ENCODE measurements at regions not wholly inside any gene's neighbourhood (a gene's known extent, or its start where the extent isn't known, plus 50 kb on each side); places are given as distances from the start of the nearest gene placed in this dataset.
A peak's percentile ranks its signal among the peaks of the same experiment; 100 is the strongest.

- H3K4me3 ChIP-seq (ENCODE audit: low read depth, low read length) = no peak overlapping the region
- no peak for DNase-seq (ENCODE audit: low read depth)
- in situ Hi-C loops (cut with HindIII; ENCODE audit: low sequenced_read_pairs) = no loop called here
- no peak for TF ChIP-seq CTCF (IDR thresholded peaks at IDR 0.05; ENCODE audit: low read depth, low read length, missing control alignments)
These were observed 517.5 kb downstream of the EFNA5 start for GRCh38 chr5:107153283-107153682.

- no peak overlapping the region for H3K4me3 ChIP-seq (ENCODE audit: low read depth, low read length)
- in situ Hi-C loops (cut with HindIII; ENCODE audit: low sequenced_read_pairs) = no loop called here
- TF ChIP-seq CTCF (IDR thresholded peaks at IDR 0.05; ENCODE audit: low read depth, low read length, missing control alignments) = no peak
- no peak for DNase-seq (ENCODE audit: low read depth)
These were observed 521.3 kb downstream of the EFNA5 start for GRCh38 chr5:107149243-107150005.

- peak; percentile 56 for DNase-seq (ENCODE audit: low read depth)
- TF ChIP-seq CTCF (IDR thresholded peaks at IDR 0.05; ENCODE audit: low read depth, low read length, missing control alignments) = no peak
- no peak overlapping the region for H3K4me3 ChIP-seq (ENCODE audit: low read depth, low read length)
- in situ Hi-C loops (cut with HindIII; ENCODE audit: low sequenced_read_pairs) = no loop called here
These were observed 523.1 kb downstream of the EFNA5 start for GRCh38 chr5:107147589-107147988.

GRCh38 chr5:107146901-107147300, 523.8 kb downstream of the EFNA5 start:
- TF ChIP-seq CTCF (IDR thresholded peaks at IDR 0.05; ENCODE audit: low read depth, low read length, missing control alignments) = no peak
- in situ Hi-C loops (cut with HindIII; ENCODE audit: low sequenced_read_pairs) = no loop called here
- DNase-seq (ENCODE audit: low read depth) = no peak
- H3K4me3 ChIP-seq (ENCODE audit: low read depth, low read length) = no peak overlapping the region

- H3K4me3 ChIP-seq (ENCODE audit: low read depth, low read length) = no peak overlapping the region
- in situ Hi-C loops (cut with HindIII; ENCODE audit: low sequenced_read_pairs) = no loop called here
- DNase-seq (ENCODE audit: low read depth) = peak; percentile 8
- no peak for TF ChIP-seq CTCF (IDR thresholded peaks at IDR 0.05; ENCODE audit: low read depth, low read length, missing control alignments)
These were observed 535.3 kb downstream of the EFNA5 start for GRCh38 chr5:107135391-107135790.

GRCh38 chr5:107134931-107135330, 535.8 kb downstream of the EFNA5 start:
- no peak for TF ChIP-seq CTCF (IDR thresholded peaks at IDR 0.05; ENCODE audit: low read depth, low read length, missing control alignments)
- in situ Hi-C loops (cut with HindIII; ENCODE audit: low sequenced_read_pairs) = no loop called here
- no peak overlapping the region for H3K4me3 ChIP-seq (ENCODE audit: low read depth, low read length)
- no peak for DNase-seq (ENCODE audit: low read depth)
